RWPE2 (cell line): ENCODE measurements at regions not wholly inside any gene's neighbourhood (a gene's known extent, or its start where the extent isn't known, plus 50 kb on each side); places are given as distances from the start of the nearest gene placed in this dataset.

Experiments
- ATAC-seq: fragments of 200-7000 bp; cut with Tn5 transposase; 3 replicates; pipeline ENCODE4 v1.9.1; 2021; ENCODE audit warnings: low read depth
- DNase-seq: peaks from one replicate; pipeline ENCODE4 v3.0.0-alpha.2; 2020; ENCODE audit warnings: low spot score
- H3K27ac ChIP-seq: fragments of 450-650 bp; 2 replicates; pipeline ENCODE4 v1.5.1; 2017; ENCODE audit warnings: mild to moderate bottlenecking; ENCODE audit not compliant: poor library complexity, severe bottlenecking
- H3K27me3 ChIP-seq: fragments of 250-450 bp; sonication (Bioruptor Pico); 2 replicates; pipeline ENCODE4 v1.5.1; 2021; ENCODE audit warnings: mild to moderate bottlenecking, moderate library complexity; ENCODE audit not compliant: insufficient read depth, poor library complexity, severe bottlenecking
- H3K36me3 ChIP-seq: fragments of 250-450 bp; sonication (Bioruptor Pico); 2 replicates; pipeline ENCODE4 v1.5.1; 2020; ENCODE audit warnings: low read depth, mild to moderate bottlenecking, moderate library complexity
- H3K4me1 ChIP-seq: fragments of 250-450 bp; sonication (Bioruptor Pico); 2 replicates; pipeline ENCODE4 v1.5.1; 2021; ENCODE audit warnings: mild to moderate bottlenecking, moderate library complexity; ENCODE audit not compliant: insufficient read depth, poor library complexity, severe bottlenecking
- H3K4me3 ChIP-seq: fragments of 250-450 bp; sonication (Bioruptor Pico); 2 replicates; pipeline ENCODE4 v1.5.1; 2021; ENCODE audit warnings: mild to moderate bottlenecking, moderate library complexity; ENCODE audit not compliant: severe bottlenecking
- H3K9me3 ChIP-seq: fragments of 250-450 bp; sonication (Bioruptor Pico); 2 replicates; pipeline ENCODE4 v1.5.1; 2021; ENCODE audit warnings: mild to moderate bottlenecking, moderate library complexity; ENCODE audit not compliant: severe bottlenecking
- TF ChIP-seq, protein P1 (sequence below): fragments of 450-650 bp; IDR thresholded peaks from one replicate; pipeline ENCODE4 v1.5.1; 2017; ENCODE audit warnings: mild to moderate bottlenecking, moderate library complexity; ENCODE audit not compliant: poor library complexity, severe bottlenecking

DNA sequence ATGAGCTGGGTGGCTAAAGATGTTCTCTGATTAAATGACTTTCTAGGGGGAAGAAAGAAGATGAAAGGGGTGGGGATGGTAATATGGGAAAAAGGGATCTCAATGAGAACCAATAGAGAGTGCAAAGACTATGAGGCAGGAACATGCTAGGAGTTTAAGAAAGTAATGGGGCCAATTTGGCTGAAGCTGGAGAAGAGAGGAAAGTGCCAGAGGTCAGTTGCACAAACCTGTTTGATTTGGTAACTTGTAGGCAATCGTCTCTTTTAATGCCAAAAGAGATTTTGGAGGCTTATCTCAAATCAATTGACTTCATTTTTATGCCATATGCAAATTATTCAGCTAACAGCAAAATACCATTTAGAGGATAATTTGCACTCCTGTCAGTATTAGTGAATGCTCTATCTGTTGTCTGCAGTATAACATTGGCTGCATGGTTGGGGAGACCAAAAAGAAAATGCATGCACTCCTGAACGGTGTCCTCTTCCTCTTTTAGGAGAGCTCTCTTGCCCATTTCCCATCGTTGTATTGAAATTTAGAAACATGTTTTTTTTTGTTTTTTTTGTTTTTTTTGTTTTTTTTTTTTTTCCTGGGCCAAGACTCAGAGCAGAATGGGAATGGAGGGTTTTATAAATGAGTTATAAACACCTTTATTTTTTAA is 193.9 kb downstream of the BTBD3 start:
- ATAC-seq (no peak), DNase-seq (no peak)
- no peaks in the 10 kb centered on the region for H3K36me3 ChIP-seq
- H3K4me1 ChIP-seq = no peaks in the 10 kb centered on the region
- H3K27me3 ChIP-seq = no peaks in the 10 kb centered on the region
- TF ChIP-seq, protein P1, sequence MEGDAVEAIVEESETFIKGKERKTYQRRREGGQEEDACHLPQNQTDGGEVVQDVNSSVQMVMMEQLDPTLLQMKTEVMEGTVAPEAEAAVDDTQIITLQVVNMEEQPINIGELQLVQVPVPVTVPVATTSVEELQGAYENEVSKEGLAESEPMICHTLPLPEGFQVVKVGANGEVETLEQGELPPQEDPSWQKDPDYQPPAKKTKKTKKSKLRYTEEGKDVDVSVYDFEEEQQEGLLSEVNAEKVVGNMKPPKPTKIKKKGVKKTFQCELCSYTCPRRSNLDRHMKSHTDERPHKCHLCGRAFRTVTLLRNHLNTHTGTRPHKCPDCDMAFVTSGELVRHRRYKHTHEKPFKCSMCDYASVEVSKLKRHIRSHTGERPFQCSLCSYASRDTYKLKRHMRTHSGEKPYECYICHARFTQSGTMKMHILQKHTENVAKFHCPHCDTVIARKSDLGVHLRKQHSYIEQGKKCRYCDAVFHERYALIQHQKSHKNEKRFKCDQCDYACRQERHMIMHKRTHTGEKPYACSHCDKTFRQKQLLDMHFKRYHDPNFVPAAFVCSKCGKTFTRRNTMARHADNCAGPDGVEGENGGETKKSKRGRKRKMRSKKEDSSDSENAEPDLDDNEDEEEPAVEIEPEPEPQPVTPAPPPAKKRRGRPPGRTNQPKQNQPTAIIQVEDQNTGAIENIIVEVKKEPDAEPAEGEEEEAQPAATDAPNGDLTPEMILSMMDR = no peak
- no peak overlapping the region for H3K4me3 ChIP-seq
- H3K9me3 ChIP-seq = no peaks in the 10 kb centered on the region
- H3K27ac ChIP-seq = no peak overlapping the region

DNA sequence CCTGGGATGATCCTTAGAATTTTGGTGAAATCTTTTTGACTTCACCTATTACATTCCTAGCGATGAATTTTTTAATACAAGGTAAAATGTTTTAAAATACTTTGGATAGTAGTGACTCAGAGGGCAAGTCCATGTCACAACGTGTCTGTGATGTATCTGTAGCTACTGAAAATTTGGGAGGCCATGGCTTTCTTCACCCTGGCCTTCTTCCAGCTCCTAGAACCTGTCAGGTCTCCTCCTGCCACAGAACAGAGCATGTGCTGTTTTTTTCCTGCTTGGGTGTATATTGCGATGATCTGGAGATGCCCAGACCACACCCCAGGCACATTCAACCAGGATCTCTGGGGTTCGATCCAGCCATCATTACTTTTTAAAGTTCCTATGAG is 194.4 kb downstream of the BTBD3 start:
- Histone ChIP-seq H3K27ac (no peak overlapping the region), H3K4me1 (no peaks in the 10 kb centered on the region), H3K4me3 (no peak overlapping the region), H3K9me3 (no peaks in the 10 kb centered on the region), H3K36me3 (no peaks in the 10 kb centered on the region), H3K27me3 (no peaks in the 10 kb centered on the region)
- TF ChIP-seq, protein P1 = no peak
- DNase-seq (no peak), ATAC-seq (no peak)

DNA sequence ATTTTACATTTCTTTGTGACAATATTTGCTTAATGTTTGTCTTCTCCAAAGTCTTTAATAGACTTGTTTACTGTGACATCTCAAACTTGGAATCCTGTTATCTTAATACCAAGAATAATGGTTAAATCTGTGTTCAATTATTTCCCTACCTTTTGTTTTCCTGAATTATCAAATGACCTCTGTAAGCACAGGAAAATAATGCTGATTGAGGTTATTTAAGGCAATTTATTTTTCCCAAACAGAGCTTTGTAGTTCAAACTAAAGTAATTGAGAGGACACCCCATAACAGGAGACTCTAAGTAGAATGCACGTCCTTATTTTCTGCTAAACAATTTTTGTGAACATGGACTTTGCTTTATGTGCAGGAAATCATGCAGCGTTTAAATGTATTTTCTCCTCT is 195.0 kb downstream of the BTBD3 start:
- no peaks in the 10 kb centered on the region for H3K9me3 ChIP-seq
- no peak overlapping the region for H3K27ac ChIP-seq
- no peaks in the 10 kb centered on the region for H3K4me1 ChIP-seq
- H3K27me3 ChIP-seq = no peaks in the 10 kb centered on the region
- TF ChIP-seq, protein P1 = no peak
- DNase-seq (no peak), ATAC-seq (no peak)
- H3K36me3 ChIP-seq = no peaks in the 10 kb centered on the region
- H3K4me3 ChIP-seq = no peak overlapping the region

DNA sequence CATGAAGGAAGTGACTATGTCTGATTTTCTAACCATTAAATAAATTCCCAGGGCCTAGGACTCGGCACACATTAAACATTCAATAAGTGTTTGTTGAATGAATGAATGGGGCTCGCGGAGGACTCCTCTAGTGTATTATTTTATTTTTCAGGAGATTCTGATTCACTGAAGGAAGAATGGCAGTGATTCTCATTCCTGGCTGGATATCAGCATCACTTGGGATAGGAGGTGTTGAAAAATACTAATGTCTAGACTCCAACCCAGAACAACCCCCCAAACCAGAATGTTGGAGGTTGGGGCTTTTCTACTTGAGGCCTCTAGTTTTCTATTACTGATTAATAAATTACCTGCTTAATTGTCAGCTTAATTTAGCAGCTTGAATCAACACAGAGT is 195.4 kb downstream of the BTBD3 start:
- H3K4me1 ChIP-seq = no peaks in the 10 kb centered on the region
- H3K4me3 ChIP-seq = no peak overlapping the region
- H3K27me3 ChIP-seq = no peaks in the 10 kb centered on the region
- TF ChIP-seq, protein P1 = no peak
- H3K27ac ChIP-seq = no peak overlapping the region
- H3K9me3 ChIP-seq = no peaks in the 10 kb centered on the region
- H3K36me3 ChIP-seq = no peaks in the 10 kb centered on the region
- ATAC-seq = no peak
- DNase-seq = no peak
